ENCODE measurements at regions not wholly inside any gene's neighbourhood (a gene's known extent, or its start where the extent isn't known, plus 50 kb on each side); places are given as distances from the start of the nearest gene placed in this dataset.

- no TSS peak for BruUV-seq (replicated peaks)
- DNase-seq (ENCODE audit: low read depth, low spot score), result no peak
- Histone ChIP-seq H3K27me3 (ENCODE audit: control insufficient read depth in 2 of 2, insufficient read depth in 2 of 2, low read length in 2 of 2) (no peaks in the 10 kb centered on the region), H4K20me1 (replicated peaks; ENCODE audit: control insufficient read depth, extremely low read depth, insufficient read depth, low read length) (no peaks in the 10 kb centered on the region), H3K9me3 (replicated peaks; ENCODE audit: control insufficient read depth, insufficient read depth, low read length) (peaks cover 2% of the 10 kb centered on the region), H2AFZ (ENCODE audit: low read depth, low read length) (no peak overlapping the region), H3K36me3 (ENCODE audit: control insufficient read depth in 2 of 2, extremely low read depth in 1 of 2, insufficient read depth in 2 of 2, low read length in 2 of 2) (no peaks in the 10 kb centered on the region), H3K4me3 (replicated peaks in 1 of 3; ENCODE audit: insufficient read depth in 1 of 3, low read depth in 1 of 3, low read length in 3 of 3) (no peak overlapping the region), H3K79me2 (ENCODE audit: control insufficient read depth, insufficient read depth, low read length) (no peaks in the 10 kb centered on the region), H3K9me1 (replicated peaks; ENCODE audit: control insufficient read depth, extremely low read depth, insufficient read depth, low read length) (no peaks in the 10 kb centered on the region), H3K4me2 (ENCODE audit: insufficient read depth, low read length) (no peak overlapping the region), H3K4me1 (ENCODE audit: control insufficient read depth, extremely low read depth, insufficient read depth, low read length) (no peaks in the 10 kb centered on the region), H3K27ac (ENCODE audit: insufficient read depth, low read depth, low read length) (no peak overlapping the region), H3K9ac (replicated peaks; ENCODE audit: extremely low read depth, insufficient read depth, low read length) (no peak overlapping the region)
- no peak for FAIRE-seq
- POLR2A ChIA-PET, result no interaction called here
- dilution Hi-C loops (cut with MboI; ENCODE audit: extremely low pct_ligation_motif_present, low sequenced_read_pairs) (no loop called here), intact Hi-C loops (cut with micrococcal nuclease) (no loop called here)
- CTCF ChIA-PET, result no interaction called here
- no peak for TF ChIP-seq POLR2A (IDR thresholded peaks at IDR 0.05; ENCODE audit: low read depth, low read length)
- no peak for TF ChIP-seq MYC (IDR thresholded peaks at IDR 0.05; ENCODE audit: low read depth, low read length)
- no peak for TF ChIP-seq GATA2 (IDR thresholded peaks at IDR 0.05; ENCODE audit: insufficient read depth, insufficient read length, low read depth, low read length)
- no peak for TF ChIP-seq MAX (IDR thresholded peaks at IDR 0.05; ENCODE audit: insufficient read depth, insufficient read length)
- no peak for TF ChIP-seq POLR2AphosphoS5 (IDR thresholded peaks at IDR 0.05; ENCODE audit: insufficient read depth, low read depth, low read length)
- TF ChIP-seq EZH2 (IDR thresholded peaks at IDR 0.05; ENCODE audit: borderline replicate concordance, low read depth, low read length, severe bottlenecking), result no peak
Observed at GRCh38 chr3:5796541-5796940, 609.0 kb downstream of the EDEM1 start.

GRCh38 chr3:5798809-5799208 lies 611.3 kb downstream of the EDEM1 start:
- Histone ChIP-seq H2AFZ (ENCODE audit: low read depth, low read length) (no peak overlapping the region), H3K27me3 (ENCODE audit: control insufficient read depth in 2 of 2, insufficient read depth in 2 of 2, low read length in 2 of 2) (no peaks in the 10 kb centered on the region), H3K9me1 (replicated peaks; ENCODE audit: control insufficient read depth, extremely low read depth, insufficient read depth, low read length) (no peaks in the 10 kb centered on the region), H3K79me2 (ENCODE audit: control insufficient read depth, insufficient read depth, low read length) (no peaks in the 10 kb centered on the region), H3K36me3 (ENCODE audit: control insufficient read depth in 2 of 2, extremely low read depth in 1 of 2, insufficient read depth in 2 of 2, low read length in 2 of 2) (no peaks in the 10 kb centered on the region), H3K4me1 (ENCODE audit: control insufficient read depth, extremely low read depth, insufficient read depth, low read length) (no peaks in the 10 kb centered on the region), H3K4me3 (replicated peaks in 1 of 3; ENCODE audit: insufficient read depth in 1 of 3, low read depth in 1 of 3, low read length in 3 of 3) (no peak overlapping the region), H3K9ac (replicated peaks; ENCODE audit: extremely low read depth, insufficient read depth, low read length) (no peak overlapping the region), H4K20me1 (replicated peaks; ENCODE audit: control insufficient read depth, extremely low read depth, insufficient read depth, low read length) (no peaks in the 10 kb centered on the region), H3K4me2 (ENCODE audit: insufficient read depth, low read length) (no peak overlapping the region), H3K27ac (ENCODE audit: insufficient read depth, low read depth, low read length) (no peak overlapping the region), H3K9me3 (replicated peaks; ENCODE audit: control insufficient read depth, insufficient read depth, low read length) (peaks cover 2% of the 10 kb centered on the region)
- POLR2A ChIA-PET, result no interaction called here
- dilution Hi-C loops (cut with MboI; ENCODE audit: extremely low pct_ligation_motif_present, low sequenced_read_pairs), result no loop called here
- intact Hi-C loops (cut with micrococcal nuclease), result no loop called here
- CTCF ChIA-PET, result no interaction called here
- DNase-seq (ENCODE audit: low read depth, low spot score), result no peak
- BruUV-seq (replicated peaks), result no TSS peak
- no peak for FAIRE-seq
- TF ChIP-seq FOS (IDR thresholded peaks at IDR 0.05; ENCODE audit: borderline replicate concordance, insufficient read depth, low read length) (no peak), POLR2A (IDR thresholded peaks at IDR 0.05; ENCODE audit: low read depth, low read length) (no peak), MYC (IDR thresholded peaks at IDR 0.05; ENCODE audit: low read depth, low read length) (no peak), CTCF (IDR thresholded peaks at IDR 0.05; ENCODE audit: extremely low read depth in 1 of 2, insufficient read depth in 1 of 2, low read depth in 1 of 2, low read length in 2 of 2) (no peak), EZH2 (IDR thresholded peaks at IDR 0.05; ENCODE audit: borderline replicate concordance, low read depth, low read length, severe bottlenecking) (no peak), MAX (IDR thresholded peaks at IDR 0.05; ENCODE audit: insufficient read depth, insufficient read length) (no peak), GATA2 (IDR thresholded peaks at IDR 0.05; ENCODE audit: insufficient read depth, insufficient read length, low read depth, low read length) (no peak), POLR2AphosphoS5 (IDR thresholded peaks at IDR 0.05; ENCODE audit: insufficient read depth, low read depth, low read length) (no peak)

Data from endothelial cell of umbilical vein (primary cell).